Thymus (tissue), 11 donors: ENCODE measurements at regions not wholly inside any gene's neighbourhood (a gene's known extent, or its start where the extent isn't known, plus 50 kb on each side); places are given as distances from the start of the nearest gene placed in this dataset.
"Not testable (repeated sequence)": the region's sequence is repeated elsewhere in the genome, so short reads cannot be mapped to it uniquely, and the experiment has no call there.

Source experiments
- DNase-seq, 9 donors: peaks; one replicate each; pipeline ENCODE4 v3.0.0-alpha.2; 2013; ENCODE audit warnings: low spot score in 9 of 9, low read depth in 6 of 9, missing footprints in 1 of 9
- H3K27ac ChIP-seq, 2 donors: one replicate each; pipeline ENCODE4 v1.5.1; 2013; ENCODE audit warnings: control low read depth in 1 of 2, low read depth in 1 of 2, low read length in 1 of 2, mild to moderate bottlenecking in 1 of 2, moderate library complexity in 1 of 2
- H3K27me3 ChIP-seq, 2 donors: one replicate each; pipeline ENCODE4 v1.5.1; 2013; ENCODE audit warnings: low read length in 1 of 2; ENCODE audit not compliant: control insufficient read depth in 2 of 2, insufficient read depth in 1 of 2
- H3K36me3 ChIP-seq, 2 donors: one replicate each; pipeline ENCODE4 v1.5.1; 2013; ENCODE audit warnings: low read length in 1 of 2, mild to moderate bottlenecking in 1 of 2, moderate library complexity in 1 of 2; ENCODE audit not compliant: control insufficient read depth in 2 of 2, insufficient read depth in 2 of 2
- H3K4me1 ChIP-seq, 2 donors: one replicate each; pipeline ENCODE4 v1.5.1; 2013; ENCODE audit warnings: low read length in 2 of 2; ENCODE audit not compliant: control insufficient read depth in 2 of 2, insufficient read depth in 2 of 2
- H3K4me3 ChIP-seq, 2 donors: one replicate each; pipeline ENCODE4 v1.5.1; 2013; ENCODE audit warnings: low read length in 2 of 2, control low read depth in 1 of 2, mild to moderate bottlenecking in 1 of 2
- H3K9me3 ChIP-seq, 2 donors: one replicate each; pipeline ENCODE4 v1.5.1; 2013; ENCODE audit warnings: low read length in 1 of 2, mild to moderate bottlenecking in 1 of 2; ENCODE audit not compliant: control insufficient read depth in 2 of 2, insufficient read depth in 1 of 2
- WGBS: extraction: QIAGEN DNeasy Blood & Tissue Kit; methylation state at CpG from one replicate; pipeline ENCODE4 v1.1.7; 2013; 5-methylcytosine and 5-hydroxymethylcytosine counted together
- donor health status: healthy.

DNA sequence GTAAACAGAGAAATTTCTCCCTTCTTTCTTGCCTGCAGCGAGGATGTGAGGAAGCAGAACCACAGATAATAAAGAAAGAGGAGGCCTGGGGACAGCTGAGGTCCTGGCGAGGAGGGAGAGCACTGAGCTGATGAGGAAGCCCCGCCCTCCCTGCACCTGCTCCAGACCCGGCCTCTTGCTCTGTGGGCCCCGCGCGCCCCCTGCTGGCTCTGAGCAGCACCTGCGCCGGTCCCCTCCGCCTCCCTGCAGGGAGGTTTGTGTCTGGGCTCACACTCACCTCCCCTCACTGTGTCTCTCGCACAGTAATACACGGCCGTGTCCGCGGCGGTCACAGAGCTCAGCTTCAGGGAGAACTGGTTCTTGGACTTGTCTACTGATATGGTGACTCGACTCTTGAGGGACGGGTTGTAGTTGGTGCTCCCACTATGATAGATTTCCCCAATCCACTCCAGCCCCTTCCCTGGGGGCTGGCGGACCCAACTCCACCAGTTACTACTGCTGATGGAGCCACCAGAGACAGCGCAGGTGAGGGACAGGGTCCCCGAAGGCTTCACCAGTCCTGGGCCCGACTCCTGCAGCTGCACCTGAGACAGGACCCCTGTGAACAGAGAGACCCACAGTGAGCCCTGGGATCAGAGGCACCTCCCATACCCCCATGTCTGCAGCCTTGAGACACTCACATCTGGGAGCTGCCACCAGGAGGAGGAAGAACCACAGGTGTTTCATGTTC, 485.4 kb downstream of the TMEM121 start:
- not testable (repeated sequence) for H3K4me3 ChIP-seq, H3K9me3 ChIP-seq, H3K27me3 ChIP-seq, H3K36me3 ChIP-seq, H3K27ac ChIP-seq
- H3K4me1 ChIP-seq: peaks cover 2 to 52% of the 10 kb centered on the region in 2 donors
- DNase-seq: peak in 6 of 9 donors; percentile 77 to 95 (median 84)
- 24% methylated on average over 22 of the region's 22 CpGs for WGBS

DNA sequence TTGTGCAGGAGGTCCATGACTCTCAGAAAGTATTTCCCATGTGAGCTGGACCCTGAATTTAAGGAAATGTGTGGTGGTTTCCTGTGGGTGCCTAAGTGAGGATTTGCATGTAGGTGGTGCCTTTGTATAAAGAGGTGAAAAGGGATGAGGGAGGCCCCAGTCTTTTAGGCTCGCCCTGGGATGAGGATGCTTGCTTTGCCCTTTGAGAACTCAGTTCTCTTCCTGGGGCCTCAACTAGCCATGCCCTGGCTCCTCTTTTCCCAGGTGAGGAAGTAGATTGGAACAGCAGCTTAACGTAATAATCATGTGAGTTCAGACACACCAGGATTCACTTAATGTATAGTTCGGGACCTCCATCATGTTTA, 486.0 kb downstream of the TMEM121 start:
- 68% methylated on average over 3 of the region's 3 CpGs for WGBS
- not testable (repeated sequence) for DNase-seq

DNA sequence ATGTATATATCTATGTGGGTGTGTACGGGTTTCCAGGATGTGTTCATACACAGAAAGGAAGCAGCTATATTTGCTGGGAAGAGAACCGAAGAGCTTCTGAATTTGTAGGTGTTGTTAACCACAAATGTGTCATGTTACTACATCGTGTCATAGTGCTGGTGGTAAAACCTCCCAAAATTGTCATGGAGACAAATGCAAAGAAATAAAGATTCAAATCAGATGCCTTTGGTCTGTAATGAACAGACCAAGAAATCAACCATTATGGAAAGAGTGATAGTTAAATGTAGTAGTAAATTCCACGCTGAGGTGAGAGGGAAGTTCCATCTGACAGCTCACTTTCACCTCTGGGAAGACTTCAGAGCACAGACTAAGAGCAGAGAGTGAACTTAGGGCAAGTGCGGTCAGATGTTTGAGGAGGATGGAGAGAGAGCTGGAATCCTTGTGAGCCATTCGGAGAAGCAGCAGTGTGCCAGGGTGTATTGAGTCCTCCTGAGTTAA, 487.5 kb downstream of the TMEM121 start:
- DNase-seq: no peak
- Histone ChIP-seq H3K36me3 (no peaks in the 10 kb centered on the region), H3K27ac (peak overlapping the region in 1 of 2 donors; percentile 39), H3K9me3 (no peaks in the 10 kb centered on the region), H3K27me3 (no peaks in the 10 kb centered on the region), H3K4me1 (peaks cover 2 to 43% of the 10 kb centered on the region in 2 donors), H3K4me3 (no peak overlapping the region)
- 59% methylated on average over 6 of the region's 6 CpGs for WGBS

More for the DNA sequence above, 486.0 kb downstream of the TMEM121 start:
- H3K27me3 ChIP-seq, H3K9me3 ChIP-seq, H3K4me3 ChIP-seq, H3K36me3 ChIP-seq, H3K27ac ChIP-seq: not testable (repeated sequence)
- H3K4me1 ChIP-seq: peaks cover 2 to 48% of the 10 kb centered on the region in 2 donors

DNA sequence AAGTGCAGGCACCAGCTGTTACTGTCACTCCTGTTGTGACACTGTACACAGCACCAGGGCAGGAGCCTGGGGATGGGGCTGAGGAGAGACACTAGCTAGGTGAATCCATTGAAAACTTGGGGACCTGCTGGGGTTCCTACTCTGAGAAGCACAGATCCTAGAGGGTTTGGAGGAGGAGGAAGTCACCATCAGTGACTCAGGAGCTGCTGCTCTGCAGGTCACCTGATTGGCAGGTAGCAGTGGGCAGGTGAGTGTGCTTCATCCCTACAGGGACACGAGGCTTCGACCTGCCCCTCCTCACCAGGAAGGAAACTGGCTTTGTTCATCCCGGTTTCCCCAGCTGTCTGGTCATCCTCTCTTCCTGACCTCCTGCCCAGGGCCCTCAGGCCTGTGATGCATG, 491.6 kb downstream of the TMEM121 start:
- H3K27ac ChIP-seq, H3K9me3 ChIP-seq, H3K27me3 ChIP-seq, H3K36me3 ChIP-seq, DNase-seq, H3K4me3 ChIP-seq: not testable (repeated sequence)
- WGBS: 84% methylated on average over 3 of the region's 3 CpGs
- H3K4me1 ChIP-seq: peaks cover 0 to 15% of the 10 kb centered on the region in 2 donors

DNA sequence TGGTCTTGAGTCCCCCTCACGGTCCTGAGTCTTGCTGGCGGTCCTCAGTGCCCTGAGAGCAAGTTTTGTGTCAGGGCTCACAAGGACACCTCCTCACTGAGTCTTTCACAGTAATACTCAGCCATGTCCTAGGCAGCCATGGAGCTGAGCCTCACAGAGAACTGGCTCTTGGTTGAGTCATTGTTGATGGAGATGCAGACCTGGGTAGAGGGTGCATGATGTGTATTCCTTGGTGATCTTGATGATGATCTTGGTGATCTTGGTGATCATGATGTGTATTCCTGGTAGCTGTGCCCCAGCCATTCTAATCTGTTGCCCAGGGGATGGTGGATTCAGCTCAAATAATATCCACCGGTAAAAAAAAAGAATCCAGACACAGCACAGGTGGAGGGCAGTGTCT, 495.4 kb downstream of the TMEM121 start:
- H3K9me3 ChIP-seq: no peaks in the 10 kb centered on the region
- no peak overlapping the region for H3K27ac ChIP-seq
- WGBS: 82% methylated on average over 3 of the region's 3 CpGs
- no peak overlapping the region for H3K4me3 ChIP-seq
- H3K27me3 ChIP-seq: no peaks in the 10 kb centered on the region
- no peaks in the 10 kb centered on the region for H3K36me3 ChIP-seq
- peaks cover 0 to 24% of the 10 kb centered on the region in 2 donors for H3K4me1 ChIP-seq
- no peak for DNase-seq

DNA sequence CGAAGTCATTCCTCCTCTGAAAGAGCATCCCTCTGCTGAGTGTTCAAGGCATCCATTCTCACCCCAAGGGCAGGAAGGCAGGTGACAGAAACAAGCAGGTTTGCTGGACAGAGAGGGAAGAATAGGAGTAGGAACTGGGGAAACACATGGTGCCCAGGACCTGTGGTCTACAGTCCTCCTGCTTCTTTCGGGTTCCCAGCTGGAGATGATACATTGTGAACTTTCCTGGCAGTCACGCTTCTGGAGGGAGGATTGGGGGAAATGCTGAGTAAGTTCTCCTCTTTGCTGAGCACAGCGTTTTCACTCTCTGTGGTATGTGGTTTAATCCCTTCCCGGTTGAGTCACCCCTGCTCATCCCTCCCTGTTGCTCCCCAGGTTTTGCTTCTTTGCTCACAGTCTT, 496.3 kb downstream of the TMEM121 start:
- H3K9me3 ChIP-seq, H3K27ac ChIP-seq: not testable (repeated sequence)
- 25% methylated on average over 5 of the region's 5 CpGs for WGBS

DNA sequence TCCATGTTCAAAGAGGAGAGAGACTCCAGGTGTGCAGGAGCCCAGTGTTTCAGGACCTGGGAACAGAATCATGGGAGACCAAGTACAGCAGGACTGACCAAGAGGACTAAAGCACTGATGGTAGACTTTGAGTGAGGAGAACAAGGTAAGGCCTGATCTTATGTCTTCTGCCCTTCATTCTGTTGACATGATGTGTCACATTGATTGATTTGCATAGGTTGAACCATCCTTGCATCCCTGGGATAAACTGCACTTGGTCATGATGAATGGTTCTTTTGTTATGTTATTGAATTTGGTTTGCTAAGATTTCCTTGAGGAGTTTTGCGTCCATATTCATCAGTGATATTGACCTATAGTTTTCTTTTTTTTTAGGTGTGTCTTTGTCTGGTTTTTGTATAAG, 497.0 kb downstream of the TMEM121 start:
- Histone ChIP-seq H3K4me1 (peaks cover 0 to 26% of the 10 kb centered on the region in 2 donors), H3K9me3 (no peaks in the 10 kb centered on the region), H3K27ac (no peak overlapping the region), H3K27me3 (no peaks in the 10 kb centered on the region), H3K4me3 (no peak overlapping the region), H3K36me3 (no peaks in the 10 kb centered on the region)
- DNase-seq: no peak
- WGBS: 97% methylated on average over 1 of the region's 1 CpG

More for the DNA sequence above, 496.3 kb downstream of the TMEM121 start:
- not testable (repeated sequence) for H3K36me3 ChIP-seq, H3K4me3 ChIP-seq, H3K27me3 ChIP-seq, DNase-seq
- H3K4me1 ChIP-seq: peaks cover 0 to 26% of the 10 kb centered on the region in 2 donors

DNA sequence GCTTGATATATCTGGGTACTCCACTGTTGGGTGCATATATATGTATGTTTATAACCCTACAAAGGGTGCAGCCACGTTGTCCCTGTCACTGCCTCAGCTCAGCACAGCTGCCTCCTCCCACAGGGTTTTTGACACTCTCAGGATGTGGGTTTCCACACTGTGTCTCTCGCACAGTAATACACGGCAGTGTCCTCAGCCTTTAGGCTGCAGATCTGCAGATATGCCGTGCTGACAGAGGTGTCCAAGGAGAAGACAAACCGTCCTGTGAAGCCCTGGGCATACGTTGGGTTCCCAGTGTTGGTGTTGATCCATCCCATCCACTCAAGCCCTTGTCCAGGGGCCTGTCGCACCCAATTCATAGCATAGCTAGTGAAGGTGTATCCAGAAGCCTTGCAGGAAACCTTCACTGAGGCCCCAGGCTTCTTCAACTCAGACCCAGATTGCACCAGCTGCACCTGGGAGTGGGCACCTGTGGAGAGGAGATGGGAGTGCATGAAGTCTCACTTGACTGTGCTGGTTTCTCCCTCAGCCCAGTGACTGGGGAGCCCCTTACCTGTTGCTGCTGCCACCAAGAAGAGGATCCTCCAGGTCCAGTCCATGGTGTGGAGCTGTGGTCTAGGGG, 498.7 kb downstream of the TMEM121 start:
- H3K4me3 ChIP-seq: no peak overlapping the region
- WGBS: 15% methylated on average over 7 of the region's 7 CpGs
- peaks cover 0 to 26% of the 10 kb centered on the region in 2 donors for H3K4me1 ChIP-seq
- H3K36me3 ChIP-seq: no peaks in the 10 kb centered on the region
- no peaks in the 10 kb centered on the region for H3K27me3 ChIP-seq
- peak overlapping the region; percentile 81 to 85 for H3K27ac ChIP-seq
- H3K9me3 ChIP-seq: no peaks in the 10 kb centered on the region
- DNase-seq: peak in 7 of 9 donors; percentile 51 to 91 (median 64)

DNA sequence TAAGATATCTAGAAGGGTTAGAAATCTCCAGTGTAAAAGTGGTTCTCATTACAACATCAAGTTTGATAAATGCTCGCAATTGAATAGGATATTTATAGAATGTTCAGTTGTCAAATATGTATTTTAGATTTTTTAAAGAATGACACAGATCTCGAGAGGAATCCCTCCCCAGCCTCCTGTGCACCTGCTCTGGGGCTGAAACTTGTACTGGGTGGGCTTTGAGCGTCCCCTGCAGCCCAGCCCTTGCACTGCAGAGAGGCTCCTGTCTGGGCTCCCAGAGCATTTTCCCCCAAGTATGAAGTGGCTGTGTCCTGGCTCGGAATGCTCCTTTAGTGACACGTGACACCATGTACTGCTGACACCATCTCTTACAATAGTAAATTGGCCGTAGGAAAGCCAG, 499.6 kb downstream of the TMEM121 start:
- no peaks in the 10 kb centered on the region for H3K27me3 ChIP-seq

More for the DNA sequence above, 499.6 kb downstream of the TMEM121 start:
- WGBS: 82% methylated on average over 6 of the region's 6 CpGs
- no peaks in the 10 kb centered on the region for H3K9me3 ChIP-seq
- H3K36me3 ChIP-seq: no peaks in the 10 kb centered on the region
- peak in 1 of 9 donors; percentile 67 for DNase-seq
- H3K4me1 ChIP-seq: peaks cover 0 to 28% of the 10 kb centered on the region in 2 donors
- no peak overlapping the region for H3K4me3 ChIP-seq
- H3K27ac ChIP-seq: peak overlapping the region in 1 of 2 donors; percentile 85
